ENCODE measurements at regions not wholly inside any gene's neighbourhood (a gene's known extent, or its start where the extent isn't known, plus 50 kb on each side); places are given as distances from the start of the nearest gene placed in this dataset.

GRCh38 chr6:169960003-169960344, 208.6 kb downstream of the ERMARD start:
- TF ChIP-seq CTCF (IDR thresholded peaks at IDR 0.05), result no peak
- TF ChIP-seq POLR2A (IDR thresholded peaks at IDR 0.05), result no peak
- WGBS, 2 donors, result 88 to 90% methylated on average over 2 of the region's 4 CpGs
- H3K27me3 ChIP-seq, result peaks cover 0 to 34% (median 0%) of the 10 kb centered on the region in 4 donors
- peaks cover 6 to 45% (median 24%) of the 10 kb centered on the region in 3 donors for H3K4me1 ChIP-seq
- H3K27ac ChIP-seq, result peak overlapping the region in 2 of 4 donors; percentile 25 to 58
- H3K4me3 ChIP-seq, result no peak overlapping the region
- no peaks in the 10 kb centered on the region for H3K36me3 ChIP-seq
- intact Hi-C loops (cut with DNase I), result no loop called here
- no peaks in the 10 kb centered on the region for H3K9me3 ChIP-seq
- DNase-seq, result no peak

GRCh38 chr6:169959136-169960002, 207.9 kb downstream of the ERMARD start:
- peak overlapping the region in 2 of 4 donors; percentile 25 to 58 for H3K27ac ChIP-seq
- H3K4me3 ChIP-seq, result peak overlapping the region in 1 of 4 donors; percentile 47
- 21 to 22% methylated on average over 16 to 24 of the region's 28 CpGs for WGBS, 2 donors
- no peaks in the 10 kb centered on the region for H3K36me3 ChIP-seq
- DNase-seq, result no peak
- H3K27me3 ChIP-seq, result peaks cover 0 to 34% (median 0%) of the 10 kb centered on the region in 4 donors
- peaks cover 6 to 45% (median 24%) of the 10 kb centered on the region in 3 donors for H3K4me1 ChIP-seq
- peak in 2 of 6 experiments; percentile 32 to 33 for TF ChIP-seq CTCF (IDR thresholded peaks at IDR 0.05)
- no peak for TF ChIP-seq POLR2A (IDR thresholded peaks at IDR 0.05)
- no peaks in the 10 kb centered on the region for H3K9me3 ChIP-seq
- intact Hi-C loops (cut with DNase I), result loop anchor here (10.0 kb wide), 1 partner anchor 125 kb away; no protein-coding TSS in a partner anchor

GRCh38 chr6:169958510-169958909, 207.1 kb downstream of the ERMARD start:
- no peak for DNase-seq
- peak overlapping the region in 2 of 4 donors; percentile 25 to 58 for H3K27ac ChIP-seq
- H3K4me1 ChIP-seq, result peaks cover 6 to 45% (median 24%) of the 10 kb centered on the region in 3 donors
- peaks cover 0 to 34% (median 0%) of the 10 kb centered on the region in 4 donors for H3K27me3 ChIP-seq
- H3K36me3 ChIP-seq, result no peaks in the 10 kb centered on the region
- TF ChIP-seq CTCF (IDR thresholded peaks at IDR 0.05), result no peak
- no peak for TF ChIP-seq POLR2A (IDR thresholded peaks at IDR 0.05)
- no peak overlapping the region for H3K4me3 ChIP-seq
- H3K9me3 ChIP-seq, result no peaks in the 10 kb centered on the region
- intact Hi-C loops (cut with DNase I), result loop anchor here (10.0 kb wide), 1 partner anchor 124 kb away; no protein-coding TSS in a partner anchor
- 65 to 80% methylated on average over 10 of the region's 10 CpGs for WGBS, 2 donors

- 74 to 82% methylated on average over 13 to 18 of the region's 24 CpGs for whole genome bisulfite sequencing, 2 donors
- Histone ChIP-seq H3K27ac (no peak overlapping the region), H3K4me1 (peaks cover 6 to 45% (median 24%) of the 10 kb centered on the region in 3 donors), H3K9me3 (no peaks in the 10 kb centered on the region), H3K4me3 (no peak overlapping the region), H3K36me3 (no peaks in the 10 kb centered on the region), H3K27me3 (peaks cover 0 to 27% (median 0%) of the 10 kb centered on the region in 4 donors)
- no peak for TF ChIP-seq CTCF (IDR thresholded peaks at IDR 0.05)
- intact Hi-C loops (cut with DNase I), result loop anchor here (10.0 kb wide), 1 partner anchor 123 kb away; no protein-coding TSS in a partner anchor
- DNase-seq, result no peak
Observed at GRCh38 chr6:169957351-169957963, 206.0 kb downstream of the ERMARD start.

GRCh38 chr6:169956580-169956979, 205.2 kb downstream of the ERMARD start:
- no peak for DNase-seq
- peaks cover 0 to 18% (median 0%) of the 10 kb centered on the region in 4 donors for H3K27me3 ChIP-seq
- TF ChIP-seq POLR2A (IDR thresholded peaks at IDR 0.05) (no peak), CTCF (IDR thresholded peaks at IDR 0.05) (no peak)
- H3K4me3 ChIP-seq, result no peak overlapping the region
- 88% methylated on average over 4 of the region's 9 CpGs; no CpG with 5 or more reads in 1 of the 2 donors for WGBS, 2 donors
- peaks cover 6 to 38% (median 24%) of the 10 kb centered on the region in 3 donors for H3K4me1 ChIP-seq
- no peaks in the 10 kb centered on the region for H3K36me3 ChIP-seq
- intact Hi-C loops (cut with DNase I), result loop anchor here (10.0 kb wide), 1 partner anchor 122 kb away; no protein-coding TSS in a partner anchor
- no peaks in the 10 kb centered on the region for H3K9me3 ChIP-seq
- no peak overlapping the region for H3K27ac ChIP-seq
